K562 (cell line): ENCODE measurements at regions not wholly inside any gene's neighbourhood (a gene's known extent, or its start where the extent isn't known, plus 50 kb on each side); places are given as distances from the start of the nearest gene placed in this dataset.

ENCODE experiments used
- ATAC-seq: fragments of 200-7000 bp; cut with Tn5 transposase; 3 replicates; pipeline ENCODE4 v1.9.1; 2020; ENCODE audit warnings: moderate library complexity
- BruUV-seq: library from RNA; stranded (reverse); fragments of 400-500 nt; replicated peaks from 2 replicates; lab custom pipeline; 2021; lab: Mats Ljungman, UMichigan
- CTCF ChIA-PET: fragments of 300-600 bp; formaldehyde crosslinking; extraction: SDS; loops from one replicate; lab custom pipeline; 2021; ENCODE audit warnings: low intra/inter-chr PET ratio; lab: Yijun Ruan, JAX
- POLR2A ChIA-PET: fragments of 300-600, 350-650 bp; sonication (Branson Sonifier 250); formaldehyde crosslinking; extraction: SDS; loops from one replicate; lab custom pipeline; 2021; ENCODE audit warnings: antibody characterized with exemption, inconsistent platforms; lab: Yijun Ruan, JAX
- DNase-seq, 4 experiments: peaks; one replicate each; pipeline versions ENCODE4 v3.0.0 to v3.0.0-alpha.2; 2011 to 2018; ENCODE audit warnings: low spot score in 3 of 4, mixed read lengths in 3 of 4; ENCODE audit errors: extremely low read depth in 1 of 4
- FAIRE-seq: peaks from 2 replicates; lab custom pipeline; 2011; peaks lifted over from hg19 to GRCh38; lab: Jason Lieb, UNC
- H2AFZ ChIP-seq: 2 replicates; pipeline ENCODE4 v1.6.0; 2011; ENCODE audit warnings: low read depth, low read length, control low read depth, inconsistent platforms
- H3K27ac ChIP-seq: fragments of 200-600 bp; 3 replicates; pipeline ENCODE4 v1.8.0; 2011; ENCODE audit warnings: low read depth, mild to moderate bottlenecking, control low read depth, inconsistent platforms, low read length, moderate library complexity, mixed read lengths; ENCODE audit errors: extremely low read depth
- H3K27me3 ChIP-seq, 2 experiments: fragments of 300-600 bp in 1 of 2; 2 replicates in 1 of 2; 3 replicates in 1 of 2; pipeline versions ENCODE4 v1.6.0 to v1.8.0; 2011; ENCODE audit warnings: inconsistent platforms in 2 of 2, low read length in 2 of 2, mild to moderate bottlenecking in 1 of 2, mixed read lengths in 1 of 2, moderate library complexity in 1 of 2; ENCODE audit not compliant: control insufficient read depth in 2 of 2, insufficient read depth in 2 of 2
- H3K36me3 ChIP-seq: fragments of 300-600 bp; 3 replicates; pipeline ENCODE4 v1.8.0; 2011; ENCODE audit warnings: mild to moderate bottlenecking, low read length, inconsistent platforms; ENCODE audit not compliant: control insufficient read depth, insufficient read depth
- H3K4me1 ChIP-seq, 2 experiments: fragments of 200-600 bp in 1 of 2; replicated peaks in 1 of 2; 2 replicates in 1 of 2; 3 replicates in 1 of 2; pipeline versions ENCODE4 v1.5.1 to v1.8.0; 2011; ENCODE audit warnings: inconsistent platforms in 2 of 2, low read length in 2 of 2, mild to moderate bottlenecking in 1 of 2, mixed read lengths in 1 of 2, moderate library complexity in 1 of 2; ENCODE audit not compliant: control insufficient read depth in 2 of 2, insufficient read depth in 2 of 2
- H3K4me2 ChIP-seq: 2 replicates; pipeline ENCODE4 v1.6.1; 2011; ENCODE audit warnings: low read length, control low read depth, inconsistent platforms, mixed read lengths; ENCODE audit not compliant: insufficient read depth
- H3K4me3 ChIP-seq: fragments of 200-600 bp; sonication (generic), shearing (Covaris generic); 2 replicates; pipeline ENCODE4 v1.5.1; 2016; ENCODE audit warnings: control low read depth, inconsistent platforms
- H3K79me2 ChIP-seq: fragments of 200-600 bp; 3 replicates; pipeline ENCODE4 v1.8.0; 2011; ENCODE audit warnings: low read length, inconsistent platforms; ENCODE audit not compliant: control insufficient read depth, insufficient read depth
- H3K9ac ChIP-seq, 2 experiments: 2 replicates each; pipeline versions ENCODE4 v1.6.0 to v1.6.1; 2011; ENCODE audit warnings: low read depth in 2 of 2, low read length in 2 of 2, control low read depth in 1 of 2, inconsistent platforms in 1 of 2, mild to moderate bottlenecking in 1 of 2, mixed read lengths in 1 of 2; ENCODE audit not compliant: insufficient read depth in 1 of 2
- H3K9me1 ChIP-seq: one replicate; pipeline ENCODE4 v1.6.0; 2011; ENCODE audit warnings: inconsistent platforms, mild to moderate bottlenecking, low read length, moderate library complexity; ENCODE audit not compliant: control insufficient read depth, insufficient read depth
- H3K9me3 ChIP-seq: replicated peaks from 2 replicates; pipeline ENCODE4 v1.5.1; 2011; ENCODE audit warnings: low read depth, low read length, inconsistent platforms; ENCODE audit not compliant: control insufficient read depth, insufficient read depth
- H4K20me1 ChIP-seq: replicated peaks from 2 replicates; pipeline ENCODE4 v1.6.1; 2011; ENCODE audit warnings: low read length, inconsistent platforms, mixed read lengths; ENCODE audit not compliant: control insufficient read depth, insufficient read depth
- CSDE1 ChIP-seq, 2 experiments: fragments of 450-650 bp; IDR thresholded peaks; 2 replicates each; pipeline ENCODE4 v1.6.1; 2016; ENCODE audit warnings: mild to moderate bottlenecking in 1 of 2
- LEF1 ChIP-seq: fragments of 450-650 bp; IDR thresholded peaks from 2 replicates; pipeline ENCODE4 v1.6.1; 2016; ENCODE audit warnings: mild to moderate bottlenecking
- PURB ChIP-seq: sonication (generic); formaldehyde crosslinking; IDR thresholded peaks from 2 replicates; pipeline ENCODE4 v1.9.0; 2021; ENCODE audit warnings: low read depth, mild to moderate bottlenecking, missing genetic modification reagents
- ZNF584 ChIP-seq: fragments of 200-800 bp; sonication (Bioruptor generic); IDR thresholded peaks from 2 replicates; pipeline ENCODE4 v1.6.1; 2016; ENCODE audit warnings: low read depth, mild to moderate bottlenecking, missing genetic modification characterization, missing compliant biosample characterization
- ZNF717 ChIP-seq: fragments of 250-450 bp; sonication (Bioruptor Pico); IDR thresholded peaks from 2 replicates; pipeline ENCODE4 v1.5.0; 2021
- WGBS: fragments of 100-300 bp; shearing (Covaris generic); methylation state at CpG from one replicate; pipeline ENCODE4 v1.1.6; 2016; ENCODE audit warnings: low coverage, mixed read lengths; ENCODE audit not compliant: insufficient coverage; ENCODE audit errors: missing lambda C conversion rate; 5-methylcytosine and 5-hydroxymethylcytosine counted together
- in situ Hi-C: fragments of 300-500 bp; cut with MboI; formaldehyde crosslinking; loops from 4 replicates; pipeline ENCODE4 v1.15.0; 2018; ENCODE audit warnings: inconsistent platforms, mixed read lengths
- intact Hi-C: fragments of 100-400 bp; cut with micrococcal nuclease; formaldehyde crosslinking; loops from 2 replicates; pipeline ENCODE4 v1.14.2; 2022
- TF ChIP-seq, protein P1 (sequence below): sonication (generic); formaldehyde crosslinking; IDR thresholded peaks from 2 replicates; pipeline ENCODE4 v1.4.0; 2020; ENCODE audit warnings: mild to moderate bottlenecking, missing genetic modification reagents

DNA sequence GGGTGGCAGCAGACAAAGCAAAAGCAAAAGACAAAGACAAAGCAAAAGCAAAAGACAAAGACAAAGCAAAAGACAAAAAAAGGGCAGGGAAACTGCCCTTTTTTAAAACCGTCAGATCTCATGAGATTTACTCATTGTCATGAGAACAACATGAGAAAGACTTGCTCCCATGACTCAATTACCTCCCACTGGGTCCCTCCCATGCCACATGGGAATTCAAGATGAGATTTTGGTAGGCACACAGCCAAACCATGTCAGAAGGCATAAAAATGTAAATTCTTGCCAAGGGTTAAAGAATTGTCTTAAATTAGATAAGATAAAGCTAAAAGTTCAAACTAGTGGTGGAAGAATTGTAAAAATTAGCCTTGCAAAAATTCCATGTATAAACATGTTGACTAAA is 419.7 kb downstream of the TRAM1L1 start:
- Histone ChIP-seq H3K4me1 (no peaks in the 10 kb centered on the region), H3K4me3 (no peak overlapping the region), H3K9ac (no peak overlapping the region), H3K36me3 (no peaks in the 10 kb centered on the region), H3K9me1 (no peaks in the 10 kb centered on the region), H3K79me2 (no peaks in the 10 kb centered on the region), H3K27ac (no peak overlapping the region), H3K27me3 (no peaks in the 10 kb centered on the region), H2AFZ (no peak overlapping the region), H3K9me3 (no peaks in the 10 kb centered on the region), H4K20me1 (no peaks in the 10 kb centered on the region), H3K4me2 (no peak overlapping the region)
- no peak for FAIRE-seq
- TF ChIP-seq, protein P1, sequence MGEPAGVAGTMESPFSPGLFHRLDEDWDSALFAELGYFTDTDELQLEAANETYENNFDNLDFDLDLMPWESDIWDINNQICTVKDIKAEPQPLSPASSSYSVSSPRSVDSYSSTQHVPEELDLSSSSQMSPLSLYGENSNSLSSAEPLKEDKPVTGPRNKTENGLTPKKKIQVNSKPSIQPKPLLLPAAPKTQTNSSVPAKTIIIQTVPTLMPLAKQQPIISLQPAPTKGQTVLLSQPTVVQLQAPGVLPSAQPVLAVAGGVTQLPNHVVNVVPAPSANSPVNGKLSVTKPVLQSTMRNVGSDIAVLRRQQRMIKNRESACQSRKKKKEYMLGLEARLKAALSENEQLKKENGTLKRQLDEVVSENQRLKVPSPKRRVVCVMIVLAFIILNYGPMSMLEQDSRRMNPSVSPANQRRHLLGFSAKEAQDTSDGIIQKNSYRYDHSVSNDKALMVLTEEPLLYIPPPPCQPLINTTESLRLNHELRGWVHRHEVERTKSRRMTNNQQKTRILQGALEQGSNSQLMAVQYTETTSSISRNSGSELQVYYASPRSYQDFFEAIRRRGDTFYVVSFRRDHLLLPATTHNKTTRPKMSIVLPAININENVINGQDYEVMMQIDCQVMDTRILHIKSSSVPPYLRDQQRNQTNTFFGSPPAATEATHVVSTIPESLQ (CRISPR knock-in tag): no peak
- no peak for TF ChIP-seq LEF1
- TF ChIP-seq ZNF717 (CRISPR knock-in tag): no peak
- no peak for TF ChIP-seq ZNF584 (CRISPR knock-in tag)
- TF ChIP-seq CSDE1 (IDR thresholded peaks at IDR 0.05): no peak
- TF ChIP-seq PURB: no peak
- in situ Hi-C loops (no loop called here), intact Hi-C loops (no loop called here)
- DNase-seq: no peak
- ChIA-PET CTCF (no interaction called here), POLR2A (no interaction called here)
- 0% methylated on average over 1 of the region's 1 CpG for WGBS
- no TSS peak for BruUV-seq
- ATAC-seq: no peak
